ENCODE measurements at regions not wholly inside any gene's neighbourhood (a gene's known extent, or its start where the extent isn't known, plus 50 kb on each side); places are given as distances from the start of the nearest gene placed in this dataset.

DNA sequence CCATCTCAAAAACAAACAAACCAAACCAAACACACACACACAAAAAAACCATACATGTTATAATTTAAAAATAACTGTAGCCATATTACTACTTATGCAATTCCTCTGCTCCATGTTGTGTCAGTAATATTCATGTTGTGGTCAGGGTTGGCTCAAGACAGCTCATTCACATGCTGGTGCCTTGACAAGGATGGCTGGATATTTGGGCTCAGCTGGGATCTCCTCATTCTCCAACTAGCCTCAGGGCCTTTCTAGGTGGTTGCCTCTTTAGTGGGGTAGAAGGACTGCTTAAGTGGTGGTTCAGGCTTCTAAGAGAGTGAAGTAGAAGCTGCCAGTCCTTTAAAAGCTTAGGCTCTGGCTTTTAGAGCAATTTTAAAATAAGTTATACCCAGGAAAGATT is 189.3 kb downstream of the ADRA2A start:
- TF ChIP-seq, protein P1, sequence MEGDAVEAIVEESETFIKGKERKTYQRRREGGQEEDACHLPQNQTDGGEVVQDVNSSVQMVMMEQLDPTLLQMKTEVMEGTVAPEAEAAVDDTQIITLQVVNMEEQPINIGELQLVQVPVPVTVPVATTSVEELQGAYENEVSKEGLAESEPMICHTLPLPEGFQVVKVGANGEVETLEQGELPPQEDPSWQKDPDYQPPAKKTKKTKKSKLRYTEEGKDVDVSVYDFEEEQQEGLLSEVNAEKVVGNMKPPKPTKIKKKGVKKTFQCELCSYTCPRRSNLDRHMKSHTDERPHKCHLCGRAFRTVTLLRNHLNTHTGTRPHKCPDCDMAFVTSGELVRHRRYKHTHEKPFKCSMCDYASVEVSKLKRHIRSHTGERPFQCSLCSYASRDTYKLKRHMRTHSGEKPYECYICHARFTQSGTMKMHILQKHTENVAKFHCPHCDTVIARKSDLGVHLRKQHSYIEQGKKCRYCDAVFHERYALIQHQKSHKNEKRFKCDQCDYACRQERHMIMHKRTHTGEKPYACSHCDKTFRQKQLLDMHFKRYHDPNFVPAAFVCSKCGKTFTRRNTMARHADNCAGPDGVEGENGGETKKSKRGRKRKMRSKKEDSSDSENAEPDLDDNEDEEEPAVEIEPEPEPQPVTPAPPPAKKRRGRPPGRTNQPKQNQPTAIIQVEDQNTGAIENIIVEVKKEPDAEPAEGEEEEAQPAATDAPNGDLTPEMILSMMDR (IDR thresholded peaks at IDR 0.05; ENCODE audit: extremely low read depth in 1 of 2, insufficient read depth in 1 of 2, low read depth in 1 of 2, low read length in 2 of 2) = no peak
- TF ChIP-seq EZH2 (IDR thresholded peaks at IDR 0.05; ENCODE audit: borderline replicate concordance, low read depth, low read length, severe bottlenecking) (no peak), POLR2A (IDR thresholded peaks at IDR 0.05; ENCODE audit: low read depth, low read length) (no peak), POLR2AphosphoS5 (IDR thresholded peaks at IDR 0.05; ENCODE audit: insufficient read depth, low read depth, low read length) (no peak), FOS (IDR thresholded peaks at IDR 0.05; ENCODE audit: borderline replicate concordance, insufficient read depth, low read length) (no peak), JUN (IDR thresholded peaks at IDR 0.05; ENCODE audit: borderline replicate concordance, insufficient read depth, insufficient read length, low read depth) (no peak)
- TF ChIP-seq, protein P2, sequence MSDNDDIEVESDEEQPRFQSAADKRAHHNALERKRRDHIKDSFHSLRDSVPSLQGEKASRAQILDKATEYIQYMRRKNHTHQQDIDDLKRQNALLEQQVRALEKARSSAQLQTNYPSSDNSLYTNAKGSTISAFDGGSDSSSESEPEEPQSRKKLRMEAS (IDR thresholded peaks at IDR 0.05; ENCODE audit: insufficient read depth, insufficient read length) = no peak

Measured in endothelial cell of umbilical vein (primary cell).